ENCODE measurements at regions not wholly inside any gene's neighbourhood (a gene's known extent, or its start where the extent isn't known, plus 50 kb on each side); places are given as distances from the start of the nearest gene placed in this dataset.
A peak's percentile ranks its signal among the peaks of the same experiment; 100 is the strongest.

DNA sequence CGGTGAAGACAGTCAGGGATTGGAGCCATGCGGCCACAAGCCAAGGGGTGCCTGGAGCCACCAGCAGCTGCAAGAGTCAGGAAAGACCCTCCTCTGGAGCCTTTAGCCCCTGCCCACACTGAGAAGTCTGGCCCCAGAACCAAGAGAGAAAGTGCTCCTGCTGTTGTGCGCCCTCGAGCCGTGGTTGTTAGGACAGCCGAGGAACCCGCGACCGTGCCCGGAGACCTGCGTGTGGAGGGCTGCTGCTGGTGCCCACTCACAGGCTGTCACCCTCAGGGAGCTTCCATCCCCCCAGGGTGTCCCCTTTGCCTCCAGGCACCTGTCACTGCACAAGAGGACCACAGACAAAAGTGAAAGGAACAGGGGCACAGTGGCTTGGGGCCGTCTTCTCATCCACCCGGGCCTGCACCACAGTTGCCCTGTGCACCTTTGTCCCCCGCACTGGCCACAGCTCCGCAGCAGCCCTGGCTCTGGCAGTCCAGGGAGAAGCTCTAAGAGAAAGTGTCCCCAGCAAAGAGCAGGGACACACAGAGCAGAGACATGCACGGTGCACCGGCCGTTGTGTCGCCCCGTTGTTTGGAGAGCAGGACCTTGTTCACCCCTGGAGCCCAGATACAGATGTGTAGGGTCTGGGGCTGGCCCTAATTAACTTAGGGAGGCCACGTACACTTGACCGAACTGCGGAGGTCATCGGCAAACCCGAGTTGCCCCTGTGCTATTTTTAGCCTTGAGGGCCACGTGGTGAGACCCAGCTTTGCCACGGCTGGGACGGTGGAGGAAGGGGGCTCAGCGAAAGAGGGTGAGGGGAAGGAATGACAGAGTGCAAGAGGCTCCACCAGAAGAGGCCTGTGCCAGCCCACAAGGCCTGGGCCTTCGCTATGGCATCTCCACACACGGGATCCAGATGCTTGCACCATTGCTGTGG lies 329.2 kb downstream of the C16orf95 start:
- no peak for DNase-seq

DNA sequence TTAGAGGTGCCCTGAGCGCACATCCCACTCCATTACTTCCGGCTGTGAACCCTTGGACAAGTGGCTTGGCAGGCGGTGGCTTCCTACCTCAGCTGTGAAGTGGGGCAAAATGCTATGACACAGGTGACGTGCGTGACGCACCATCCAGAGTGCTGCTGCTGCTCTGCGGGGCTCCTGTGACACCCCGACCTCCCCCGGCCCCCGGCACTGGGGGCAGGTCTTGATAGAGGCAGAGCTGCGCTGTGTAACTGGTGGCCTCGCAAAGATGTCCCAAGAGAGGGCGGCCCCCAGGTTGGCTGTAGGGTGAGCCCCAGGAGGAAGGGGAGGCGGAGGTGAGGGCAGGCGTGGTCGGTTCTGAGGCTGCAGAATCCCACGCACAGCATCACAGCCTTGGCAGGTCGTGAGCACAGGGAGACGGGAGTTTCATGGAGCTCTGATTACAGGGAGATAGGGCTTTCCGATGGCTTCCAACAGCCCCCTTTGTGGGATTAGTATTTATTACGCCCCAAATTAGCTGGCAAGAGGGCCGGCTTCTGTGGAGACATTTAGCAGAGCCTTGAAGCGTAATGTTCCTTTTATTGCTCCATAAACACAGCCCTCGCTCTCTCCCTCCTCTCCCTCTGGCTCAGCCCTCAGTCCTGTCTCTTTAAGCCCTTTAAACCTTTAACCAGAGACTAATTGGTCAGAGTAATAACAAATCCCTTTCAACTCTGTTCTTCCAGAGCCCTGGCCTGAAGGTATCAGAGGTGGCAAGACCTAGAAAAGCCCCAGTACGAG lies 328.1 kb downstream of the C16orf95 start:
- DNase-seq: no peak

DNA sequence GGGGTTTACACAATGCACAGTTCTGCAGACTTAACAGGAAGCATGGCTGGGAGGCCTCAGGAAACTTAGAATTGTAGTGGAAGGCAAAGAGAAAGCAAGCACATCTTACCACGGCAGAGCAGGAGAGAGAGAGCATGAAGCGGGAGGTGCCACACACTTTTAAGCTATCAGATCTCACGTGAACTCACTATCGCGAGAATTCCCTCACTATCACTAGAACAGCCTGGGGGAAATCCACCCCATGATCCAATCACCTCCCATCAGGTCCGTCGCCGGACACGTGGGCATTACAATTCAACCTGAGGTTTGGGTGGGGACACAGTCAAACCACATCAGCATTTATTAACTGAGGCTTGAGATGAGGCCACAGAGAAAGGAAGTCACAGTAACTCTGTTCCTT lies 326.7 kb downstream of the C16orf95 start:
- DNase-seq: no peak

DNA sequence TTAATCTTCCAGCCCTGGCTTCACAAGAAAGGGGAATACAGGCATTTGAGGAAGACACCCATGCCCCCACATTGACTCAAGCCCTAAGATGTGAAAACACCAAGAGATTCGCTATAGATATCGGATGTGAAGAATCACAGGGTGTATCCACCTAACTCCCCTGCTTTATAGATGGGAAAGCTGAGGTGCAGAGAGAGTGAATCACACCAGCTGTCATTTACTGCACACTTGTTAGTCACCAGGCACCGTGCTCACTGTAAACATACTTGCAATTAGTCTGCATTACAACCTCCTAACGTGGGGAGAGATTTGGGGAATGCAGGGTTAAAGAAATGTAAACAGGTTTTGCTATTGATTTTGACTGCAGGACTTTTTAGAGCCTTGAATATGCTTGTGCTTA lies 325.5 kb downstream of the C16orf95 start:
- DNase-seq: no peak

DNA sequence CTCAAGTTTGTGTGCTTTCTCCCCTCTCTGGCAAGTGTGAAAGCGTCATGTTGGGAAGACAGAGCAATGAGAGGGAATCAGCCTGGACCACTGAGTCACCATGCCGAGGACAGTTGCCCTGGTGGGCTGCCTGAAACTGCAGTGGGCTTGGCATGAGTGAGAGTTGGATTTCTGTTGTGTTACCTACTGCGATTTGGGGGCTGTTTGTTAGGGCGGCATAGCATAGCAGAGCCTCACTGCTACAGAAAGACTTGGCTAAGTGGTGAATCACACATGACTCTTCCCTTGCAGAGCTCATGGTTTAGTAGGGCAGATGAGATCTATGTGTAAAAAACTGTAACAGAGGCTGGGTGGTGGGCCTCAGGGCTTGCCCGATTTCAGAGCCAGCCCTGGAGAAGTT lies 324.6 kb downstream of the C16orf95 start:
- no peak for DNase-seq

DNA sequence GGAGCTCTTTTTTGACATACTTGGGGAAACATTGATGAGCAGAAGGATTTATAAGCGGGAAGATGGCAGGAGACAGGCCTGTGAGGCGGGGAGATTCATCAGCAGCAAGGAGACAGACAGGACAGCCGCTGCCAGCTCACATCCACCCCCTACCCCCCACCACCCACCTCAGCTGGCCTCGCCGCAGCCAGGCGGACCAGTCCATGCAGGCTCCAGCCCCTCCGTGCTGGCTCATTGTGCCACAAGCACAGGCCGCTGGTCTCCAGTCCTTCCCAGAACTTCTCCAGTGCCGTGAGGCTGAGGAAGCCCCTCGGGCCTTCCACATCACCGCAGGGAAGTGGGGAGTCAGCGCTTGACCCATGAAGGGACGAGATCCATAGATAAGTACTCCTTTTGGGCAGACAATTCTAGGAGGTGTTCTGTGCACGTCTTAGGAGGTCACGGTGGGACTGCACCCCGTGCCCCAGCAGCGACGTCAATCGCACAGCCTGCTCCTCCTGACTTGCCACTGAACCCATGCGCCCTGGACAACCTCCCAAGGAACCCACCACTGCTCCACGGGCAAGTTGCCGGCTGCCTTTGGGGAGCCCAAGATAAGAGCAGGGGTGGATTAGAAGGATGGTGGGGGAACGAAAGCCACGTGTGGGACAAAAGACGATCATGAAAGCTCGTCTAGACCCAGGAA lies 323.6 kb downstream of the C16orf95 start:
- no peak for DNase-seq

DNA sequence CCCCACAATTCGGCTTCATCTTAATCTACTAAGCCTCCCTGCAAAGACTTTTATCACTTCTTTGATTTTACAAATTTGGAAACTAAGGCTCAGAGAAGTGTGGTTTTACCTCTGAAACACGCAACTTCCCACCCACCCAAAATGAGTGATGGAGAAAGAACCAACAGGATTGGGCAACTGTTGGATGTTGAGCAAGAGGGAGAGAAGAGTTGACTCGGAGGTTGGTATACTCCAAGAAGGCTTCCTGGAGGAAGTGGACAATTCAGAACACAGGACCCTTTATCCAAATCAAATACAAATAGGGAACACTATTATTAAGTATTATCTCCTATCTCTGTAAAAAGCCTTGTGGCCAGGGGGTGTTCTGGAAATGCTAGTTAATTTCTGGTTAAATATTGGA lies 323.0 kb downstream of the C16orf95 start:
- DNase-seq: no peak

DNA sequence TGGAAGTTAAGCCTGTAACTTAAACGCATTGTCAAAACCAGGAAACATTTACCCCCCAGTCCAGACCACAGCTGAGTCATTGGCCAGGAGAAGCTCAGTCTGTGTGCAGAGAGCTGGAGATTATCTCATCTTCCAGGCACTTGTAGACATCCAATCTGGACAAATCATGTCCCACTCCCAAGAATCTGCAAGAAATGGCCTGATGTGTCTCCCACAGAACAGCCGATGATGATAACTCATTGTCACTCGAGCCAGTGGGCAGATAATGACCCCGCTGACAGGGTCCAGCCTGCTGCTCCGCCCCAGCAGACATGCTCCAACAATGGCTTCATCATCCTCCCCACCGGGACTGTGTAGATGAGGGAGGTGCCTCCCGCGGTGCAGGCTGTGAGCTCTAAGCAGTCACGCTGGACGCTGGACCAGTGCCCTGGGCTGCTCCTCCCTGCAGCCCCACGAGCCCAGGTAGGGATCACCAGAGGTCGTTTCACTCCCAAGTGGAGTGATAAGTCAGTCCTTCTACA lies 322.5 kb downstream of the C16orf95 start:
- peak; percentile 20 for DNase-seq

DNA sequence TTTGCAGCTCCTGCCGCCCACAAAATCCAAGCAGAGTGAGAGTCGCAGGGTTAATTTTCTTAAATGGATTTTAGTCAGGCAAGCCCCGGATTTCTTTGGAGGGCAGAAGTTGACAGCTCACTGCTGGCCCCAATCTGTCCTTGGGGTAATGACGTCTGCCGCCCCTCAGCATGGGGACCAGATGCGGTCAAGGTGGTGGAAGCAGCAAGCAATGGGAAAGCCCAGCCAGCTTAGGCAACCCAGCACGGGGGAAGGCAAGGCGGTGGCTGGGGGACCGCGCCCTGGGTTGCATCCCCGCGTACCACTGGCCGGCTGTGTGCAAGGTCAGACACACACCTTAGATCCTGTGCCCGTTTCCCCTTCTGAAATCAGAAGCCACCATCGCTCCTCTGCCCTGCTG lies 321.7 kb downstream of the C16orf95 start:
- no peak for DNase-seq

DNA sequence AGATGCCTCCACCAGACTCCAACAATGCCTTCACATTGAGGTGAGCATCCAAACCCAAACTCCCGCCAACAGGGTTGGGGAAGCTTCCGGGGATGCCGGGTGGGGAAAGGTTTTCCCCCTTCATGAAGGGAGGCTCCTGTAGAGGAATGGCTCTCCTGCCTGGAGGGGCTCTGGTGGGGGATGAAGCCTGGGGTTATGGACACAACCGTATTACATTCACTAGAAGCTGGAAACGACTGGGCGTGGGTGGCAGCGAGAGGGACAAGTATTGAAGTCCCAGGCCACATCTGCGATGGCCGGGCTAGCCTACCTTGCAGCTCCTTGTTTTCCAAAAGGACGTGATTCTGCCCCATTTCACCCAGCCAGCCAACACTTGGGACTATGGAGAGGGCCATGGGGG lies 321.1 kb downstream of the C16orf95 start:
- DNase-seq: no peak

DNA sequence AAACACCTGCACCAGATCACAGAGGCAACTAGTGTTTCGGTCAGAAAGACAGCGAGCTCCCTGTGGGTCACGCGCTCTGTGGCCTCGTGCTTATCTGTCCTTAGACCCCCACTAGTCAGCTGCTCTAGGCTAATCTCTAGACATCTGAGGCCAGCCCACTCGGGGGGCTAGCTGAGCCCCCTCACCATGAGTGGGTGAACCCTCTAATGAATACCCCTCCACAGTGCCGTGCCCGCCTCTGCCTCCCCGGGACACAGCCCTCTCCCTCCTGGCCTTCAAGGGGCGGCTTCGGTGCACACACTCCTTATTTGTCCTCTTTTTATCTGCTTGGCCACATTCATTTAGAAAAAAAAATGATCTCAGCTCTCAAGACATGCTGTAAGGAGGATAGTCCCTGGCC lies 320.1 kb downstream of the C16orf95 start:
- DNase-seq: no peak

DNA sequence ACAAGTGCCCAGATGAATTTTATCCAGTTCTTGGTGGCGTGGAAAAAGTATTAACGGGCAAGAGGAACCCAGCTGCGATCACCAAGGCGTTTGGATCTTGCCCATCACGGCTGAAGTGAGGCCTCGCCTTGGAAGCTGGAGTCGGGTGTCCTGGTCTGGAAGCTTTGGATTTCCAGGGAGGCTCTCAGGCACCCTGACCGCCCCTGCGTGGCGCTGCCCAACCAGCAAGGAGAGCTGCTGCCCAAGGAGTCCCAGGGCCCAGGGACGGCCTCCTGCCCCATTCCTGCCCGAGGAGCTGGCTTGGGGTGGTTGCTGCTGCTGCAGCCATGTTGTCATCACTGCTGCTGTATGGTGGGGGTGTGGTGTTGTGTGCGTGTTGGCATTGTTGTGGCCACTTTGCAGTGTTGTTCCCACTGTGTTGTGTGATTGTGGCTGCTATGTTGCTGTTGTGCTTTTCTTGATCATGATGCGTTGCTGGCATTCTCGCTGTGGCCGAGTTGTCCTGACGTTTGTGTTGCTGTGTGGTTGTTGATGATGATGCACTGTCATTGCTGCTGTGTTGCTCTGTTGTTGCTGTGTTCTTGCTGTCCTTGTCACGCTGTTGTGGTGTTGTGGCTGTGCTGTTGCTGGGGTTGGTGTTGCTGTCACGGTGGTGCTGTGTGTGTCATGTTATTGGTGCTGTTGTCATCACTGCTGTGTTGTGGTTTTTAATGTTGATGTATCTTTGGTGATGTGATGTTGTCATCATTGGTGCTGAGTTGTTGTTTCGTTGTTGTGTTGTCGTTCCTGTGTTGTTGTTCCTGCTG lies 318.8 kb downstream of the C16orf95 start:
- DNase-seq: no peak

DNA sequence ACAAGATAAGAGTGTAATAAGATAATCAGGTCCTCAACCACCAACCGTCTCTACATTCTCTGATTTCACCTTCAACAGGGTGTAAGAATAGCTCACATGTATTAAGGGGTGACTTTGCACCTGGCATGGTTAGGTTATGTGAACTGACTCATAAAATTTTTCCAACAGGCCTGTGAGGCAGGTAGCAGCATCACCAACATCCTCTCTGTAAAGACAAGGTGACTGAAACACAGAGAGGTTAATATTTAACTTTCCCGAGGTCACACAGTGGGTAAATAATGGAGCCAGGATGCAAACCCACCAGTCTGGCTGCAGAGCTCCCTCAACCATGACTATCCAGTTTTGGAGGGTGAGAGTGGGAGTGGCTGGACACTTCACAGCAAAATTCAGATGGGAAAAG lies 317.2 kb downstream of the C16orf95 start:
- DNase-seq: no peak

DNA sequence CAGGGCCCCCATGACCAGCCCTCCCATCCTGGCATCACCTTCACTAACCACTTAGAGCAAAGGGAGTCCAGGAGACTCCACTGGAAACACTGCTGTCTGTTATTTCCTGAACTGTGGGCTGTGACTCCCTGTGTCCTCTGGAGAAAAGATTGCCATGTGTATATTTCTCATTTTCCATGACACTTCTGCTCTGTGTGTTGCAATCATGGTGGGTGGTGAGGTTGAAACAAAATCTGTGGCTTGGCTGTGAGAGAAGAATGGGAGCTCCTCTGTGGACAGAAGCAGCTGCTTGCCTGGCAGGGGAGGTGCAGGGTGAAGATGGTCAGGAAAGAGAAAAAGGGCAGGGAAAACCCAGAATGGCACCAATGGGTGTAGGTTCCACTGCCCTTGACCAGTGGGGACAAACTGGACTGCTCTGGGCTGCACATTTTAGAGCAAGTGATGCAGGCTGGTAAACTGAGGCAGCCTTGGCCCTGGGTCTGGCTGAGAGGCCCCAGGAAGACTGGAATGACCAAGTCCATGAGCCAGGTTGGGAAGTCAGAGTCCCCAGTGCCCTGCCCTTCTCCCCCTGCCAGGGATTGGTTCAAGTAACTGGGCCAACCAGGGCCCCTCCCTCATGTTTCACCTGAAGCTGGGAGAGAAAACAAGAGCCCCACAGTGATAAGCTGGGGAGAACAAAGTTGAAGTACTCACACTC lies 314.3 kb downstream of the C16orf95 start:
- no peak for DNase-seq

DNA sequence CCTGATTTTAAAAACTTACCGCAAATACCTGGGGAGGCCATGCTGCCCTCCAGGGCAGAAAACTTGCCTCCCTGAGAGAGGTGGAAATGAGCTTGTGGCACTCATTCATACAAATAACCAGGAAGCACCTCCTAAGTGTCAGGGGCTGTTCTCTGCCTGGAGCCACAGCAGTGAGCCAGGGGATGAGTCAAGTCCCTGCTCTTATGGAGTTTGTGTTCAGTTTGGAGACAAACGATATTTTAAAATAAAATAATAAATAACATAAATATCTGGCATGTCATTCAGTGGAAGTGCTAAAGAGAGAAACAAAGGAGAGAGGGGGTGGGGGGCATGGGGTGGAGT lies 313.8 kb downstream of the C16orf95 start:
- no peak for DNase-seq

DNA sequence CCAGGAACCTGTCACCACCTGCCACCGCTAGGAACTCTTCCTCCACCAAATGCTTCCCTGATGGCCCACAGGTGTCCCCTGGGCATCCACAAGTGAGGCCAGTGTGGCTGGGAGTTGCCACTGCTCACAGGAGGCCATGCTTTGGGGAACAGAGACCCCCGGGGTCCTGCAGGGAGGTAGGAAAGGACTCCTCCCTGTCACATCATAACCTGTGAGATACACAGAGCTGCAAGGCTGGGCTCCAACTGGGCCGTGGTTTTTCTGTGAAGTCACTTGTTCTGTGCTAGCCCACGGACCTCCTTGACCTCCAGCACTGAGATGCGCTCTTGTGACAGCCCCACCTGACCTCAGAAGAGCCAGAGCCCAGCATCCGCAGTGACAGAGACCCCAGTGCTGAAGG lies 311.2 kb downstream of the C16orf95 start:
- DNase-seq: no peak

DNA sequence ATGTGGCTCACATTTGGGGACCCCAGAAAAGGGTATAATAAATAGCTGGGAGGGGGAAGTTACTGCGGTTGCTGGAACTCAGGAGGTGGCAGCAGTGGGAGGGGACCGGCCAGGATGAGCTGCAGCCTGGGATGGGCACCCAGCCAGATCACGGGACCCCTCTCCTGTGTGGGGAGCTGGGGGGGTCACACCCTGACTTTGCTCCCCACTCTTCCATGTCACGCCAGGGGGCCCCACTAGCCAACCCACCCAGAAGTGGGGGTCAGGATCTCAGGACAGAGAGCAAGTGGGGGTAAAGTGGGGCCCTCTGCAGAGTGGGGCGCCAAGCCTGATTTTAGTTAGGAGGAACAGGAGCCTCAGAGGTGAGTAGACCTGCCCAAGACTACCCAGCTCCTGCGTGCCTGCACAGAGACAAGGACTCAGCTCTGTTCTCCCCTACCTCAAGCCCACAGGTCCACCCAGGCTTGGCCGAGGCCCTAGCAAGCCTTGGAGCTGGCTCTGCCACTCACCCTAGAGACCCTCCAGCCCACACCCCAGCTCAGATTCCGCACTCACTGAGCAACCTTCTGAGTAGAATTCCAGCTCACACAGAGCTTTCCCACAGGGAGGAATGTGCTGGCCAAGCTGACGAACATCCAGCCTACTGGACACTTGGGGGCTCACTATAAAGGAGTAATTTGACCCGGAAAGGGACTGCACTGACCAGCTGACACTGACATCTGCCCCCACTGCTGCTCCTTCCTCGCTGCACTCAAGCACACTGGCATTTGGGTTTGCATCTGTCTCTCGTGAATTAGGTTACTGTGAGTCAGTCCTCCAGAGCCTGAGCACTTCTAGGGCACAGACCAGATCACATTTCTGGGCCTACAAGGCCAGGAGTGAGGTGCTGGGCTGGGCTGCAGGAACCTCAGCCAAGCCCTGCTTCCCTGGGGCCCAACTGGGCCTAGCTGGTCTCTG lies 310.1 kb downstream of the C16orf95 start:
- no peak for DNase-seq

DNA sequence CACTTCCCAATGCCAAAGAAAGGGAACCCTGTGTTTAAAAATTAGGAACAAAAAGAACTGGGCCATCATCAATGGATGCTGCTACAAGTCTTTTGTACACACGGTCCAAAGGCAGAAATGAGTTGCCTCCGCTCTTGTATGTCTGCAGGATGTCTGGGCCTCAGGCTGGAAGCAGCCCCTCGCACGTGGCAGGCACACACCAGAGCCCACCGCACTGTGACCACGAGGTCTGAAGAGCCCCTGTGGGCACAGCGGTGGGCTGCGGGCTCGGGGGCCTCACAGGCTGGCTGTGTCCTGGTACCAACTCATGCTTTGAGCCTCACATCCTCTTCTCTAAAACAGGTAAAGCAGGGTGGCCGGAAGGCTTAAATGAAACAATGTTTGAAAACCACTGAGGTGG lies 309.3 kb downstream of the C16orf95 start:
- no peak for DNase-seq

DNA sequence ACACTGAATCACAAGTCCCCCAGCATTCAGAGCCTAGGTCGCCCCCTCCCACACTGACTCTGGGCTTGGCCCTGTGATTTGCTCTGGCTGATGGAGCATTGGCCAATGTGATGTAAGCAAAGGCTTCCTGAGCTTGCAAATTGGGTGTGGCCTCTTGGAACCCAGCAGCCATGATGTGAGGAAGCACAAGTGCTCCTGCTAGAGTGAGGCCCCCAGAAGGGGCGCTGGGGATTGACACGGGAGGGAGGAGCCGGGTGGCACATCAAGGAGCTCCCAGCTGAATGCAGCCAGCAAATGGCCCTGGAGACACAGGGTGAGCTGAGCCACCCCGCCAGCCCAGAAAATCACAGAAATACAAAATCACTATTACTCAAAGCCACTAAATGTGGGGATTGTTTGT lies 308.5 kb downstream of the C16orf95 start:
- DNase-seq: no peak

All from hematopoietic multipotent progenitor cell treated with erythropoietin and hydrocortisone succinate and interleukin-3 and kit ligand, for 8 days (in vitro differentiated cells).